ENCODE measurements at regions not wholly inside any gene's neighbourhood (a gene's known extent, or its start where the extent isn't known, plus 50 kb on each side); places are given as distances from the start of the nearest gene placed in this dataset.
"Not testable (repeated sequence)": the region's sequence is repeated elsewhere in the genome, so short reads cannot be mapped to it uniquely, and the experiment has no call there.

GRCh38 chr18:79579807-79580497 lies 99.7 kb upstream of the CTDP1 start:
- no peak for DNase-seq

- DNase-seq, result peak; percentile 6
Measured at GRCh38 chr18:79580498-79581171, 99.0 kb upstream of the CTDP1 start.

- no peak for DNase-seq
Measured at GRCh38 chr18:79581406-79581805, 98.2 kb upstream of the CTDP1 start.

- DNase-seq, result no peak
Measured at GRCh38 chr18:79581911-79582310, 97.7 kb upstream of the CTDP1 start.

GRCh38 chr18:79582978-79583377 lies 96.6 kb upstream of the CTDP1 start:
- no peak for DNase-seq

GRCh38 chr18:79583426-79583825 lies 96.2 kb upstream of the CTDP1 start:
- DNase-seq, result no peak

GRCh38 chr18:79583984-79584401 lies 95.6 kb upstream of the CTDP1 start:
- DNase-seq, result no peak

- DNase-seq, result no peak
Measured at GRCh38 chr18:79584491-79585394, 94.9 kb upstream of the CTDP1 start.

GRCh38 chr18:79585395-79586370 lies 93.9 kb upstream of the CTDP1 start:
- DNase-seq, result no peak

GRCh38 chr18:79586436-79587225 lies 93.0 kb upstream of the CTDP1 start:
- DNase-seq, result no peak

- DNase-seq, result no peak
Measured at GRCh38 chr18:79587226-79587741, 92.3 kb upstream of the CTDP1 start.

- no peak for DNase-seq
Measured at GRCh38 chr18:79587779-79588635, 91.6 kb upstream of the CTDP1 start.

GRCh38 chr18:79588636-79589481 lies 90.7 kb upstream of the CTDP1 start:
- no peak for DNase-seq

- no peak for DNase-seq
Measured at GRCh38 chr18:79589601-79590091, 90.0 kb upstream of the CTDP1 start.

- no peak for DNase-seq
Measured at GRCh38 chr18:79590191-79591031, 89.2 kb upstream of the CTDP1 start.

- no peak for DNase-seq
Measured at GRCh38 chr18:79591032-79591308, 88.6 kb upstream of the CTDP1 start.

- DNase-seq, result not testable (repeated sequence)
Measured at GRCh38 chr18:79592684-79593083, 86.9 kb upstream of the CTDP1 start.

- DNase-seq, result no peak
Measured at GRCh38 chr18:79595876-79596374, 83.7 kb upstream of the CTDP1 start.
